Coronary artery (tissue), 2 donors: ENCODE measurements at regions not wholly inside any gene's neighbourhood (a gene's known extent, or its start where the extent isn't known, plus 50 kb on each side); places are given as distances from the start of the nearest gene placed in this dataset.

ENCODE experiments used
- DNase-seq: peaks from one replicate; pipeline ENCODE4 v3.0.0-alpha.2; 2017; ENCODE audit warnings: low spot score
- H3K27ac ChIP-seq, 2 donors: fragments of 200-600 bp; sonication (generic); one replicate each; pipeline ENCODE4 v1.5.1; 2016 to 2019
- H3K4me3 ChIP-seq: fragments of 200-600 bp; sonication (generic); 2 replicates; pipeline ENCODE4 v1.5.1; 2016; ENCODE audit warnings: mild to moderate bottlenecking, moderate library complexity
- CTCF ChIP-seq: fragments of 200-600 bp; sonication (generic); IDR thresholded peaks from one replicate; pipeline ENCODE4 v1.5.1; 2019; ENCODE audit warnings: antibody characterized with exemption

- Histone ChIP-seq H3K4me3 (no peak overlapping the region), H3K27ac (no peak overlapping the region)
- DNase-seq: no peak
- no peak for TF ChIP-seq CTCF
Measured at GRCh38 chr2:6728156-6728555, 137.6 kb downstream of the CMPK2 start.

GRCh38 chr2:6730003-6730402, 135.7 kb downstream of the CMPK2 start:
- no peak for DNase-seq
- TF ChIP-seq CTCF: no peak
- Histone ChIP-seq H3K4me3 (no peak overlapping the region), H3K27ac (no peak overlapping the region)

- TF ChIP-seq CTCF: no peak
- Histone ChIP-seq H3K27ac (no peak overlapping the region), H3K4me3 (no peak overlapping the region)
- no peak for DNase-seq
Measured at GRCh38 chr2:6730649-6731532, 134.8 kb downstream of the CMPK2 start.

- no peak for DNase-seq
- no peak overlapping the region for H3K27ac ChIP-seq
- TF ChIP-seq CTCF: no peak
- no peak overlapping the region for H3K4me3 ChIP-seq
Measured at GRCh38 chr2:6739547-6739946, 126.2 kb downstream of the CMPK2 start.

- no peak for TF ChIP-seq CTCF
- Histone ChIP-seq H3K27ac (no peak overlapping the region), H3K4me3 (no peak overlapping the region)
- DNase-seq: no peak
Measured at GRCh38 chr2:6741229-6741628, 124.5 kb downstream of the CMPK2 start.

GRCh38 chr2:6744038-6744437, 121.7 kb downstream of the CMPK2 start:
- no peak overlapping the region for H3K27ac ChIP-seq
- TF ChIP-seq CTCF: no peak
- DNase-seq: no peak
- no peak overlapping the region for H3K4me3 ChIP-seq

GRCh38 chr2:6747433-6747832, 118.3 kb downstream of the CMPK2 start:
- DNase-seq: no peak
- Histone ChIP-seq H3K27ac (no peak overlapping the region), H3K4me3 (no peak overlapping the region)
- no peak for TF ChIP-seq CTCF
